NCI-H82 (cell line): ENCODE measurements at regions not wholly inside any gene's neighbourhood (a gene's known extent, or its start where the extent isn't known, plus 50 kb on each side); places are given as distances from the start of the nearest gene placed in this dataset.
A peak's percentile ranks its signal among the peaks of the same experiment; 100 is the strongest.

Experiments used
- DNase-seq: peaks from one replicate; lab custom pipeline; 2025; lab: John Stamatoyannopoulos, UW

- no peak for DNase-seq
Measured at GRCh38 chr12:84807249-84807648, 105.3 kb downstream of the SLC6A15 start.

- no peak for DNase-seq
Measured at GRCh38 chr12:84805474-84805858, 107.1 kb downstream of the SLC6A15 start.

GRCh38 chr12:84804691-84805473, 107.7 kb downstream of the SLC6A15 start:
- DNase-seq = no peak

GRCh38 chr12:84803661-84804060, 108.9 kb downstream of the SLC6A15 start:
- no peak for DNase-seq

- DNase-seq = no peak
Measured at GRCh38 chr12:84802161-84802560, 110.4 kb downstream of the SLC6A15 start.

GRCh38 chr12:84793558-84794367, 118.8 kb downstream of the SLC6A15 start:
- no peak for DNase-seq

- DNase-seq = no peak
Measured at GRCh38 chr12:84791444-84791843, 121.2 kb downstream of the SLC6A15 start.

GRCh38 chr12:84789184-84789583, 123.4 kb downstream of the SLC6A15 start:
- peak; percentile 30 for DNase-seq

- no peak for DNase-seq
Measured at GRCh38 chr12:84787253-84787652, 125.3 kb downstream of the SLC6A15 start.

GRCh38 chr12:84786622-84787021, 126.0 kb downstream of the SLC6A15 start:
- peak; percentile 51 for DNase-seq

GRCh38 chr12:84785951-84786350, 126.6 kb downstream of the SLC6A15 start:
- DNase-seq = no peak

- DNase-seq = peak; percentile 36
Measured at GRCh38 chr12:84785281-84785680, 127.3 kb downstream of the SLC6A15 start.

- DNase-seq = no peak
Measured at GRCh38 chr12:84779169-84779568, 133.4 kb downstream of the SLC6A15 start.

- no peak for DNase-seq
Measured at GRCh38 chr12:84772281-84772680, 140.3 kb downstream of the SLC6A15 start.

GRCh38 chr12:84767079-84767478, 145.5 kb downstream of the SLC6A15 start:
- DNase-seq = no peak

- no peak for DNase-seq
Measured at GRCh38 chr12:84766375-84766774, 146.2 kb downstream of the SLC6A15 start.

- DNase-seq = no peak
Measured at GRCh38 chr12:84764001-84764400, 148.6 kb downstream of the SLC6A15 start.

- DNase-seq = no peak
Measured at GRCh38 chr12:84763107-84763506, 149.5 kb downstream of the SLC6A15 start.

GRCh38 chr12:84760091-84760865, 152.3 kb downstream of the SLC6A15 start:
- DNase-seq = peak; percentile 14

GRCh38 chr12:84757978-84758377, 154.6 kb downstream of the SLC6A15 start:
- no peak for DNase-seq

- no peak for DNase-seq
Measured at GRCh38 chr12:84756961-84757360, 155.6 kb downstream of the SLC6A15 start.

- no peak for DNase-seq
Measured at GRCh38 chr12:84745127-84745526, 167.5 kb downstream of the SLC6A15 start.
